ENCODE measurements at regions not wholly inside any gene's neighbourhood (a gene's known extent, or its start where the extent isn't known, plus 50 kb on each side); places are given as distances from the start of the nearest gene placed in this dataset.

DNA sequence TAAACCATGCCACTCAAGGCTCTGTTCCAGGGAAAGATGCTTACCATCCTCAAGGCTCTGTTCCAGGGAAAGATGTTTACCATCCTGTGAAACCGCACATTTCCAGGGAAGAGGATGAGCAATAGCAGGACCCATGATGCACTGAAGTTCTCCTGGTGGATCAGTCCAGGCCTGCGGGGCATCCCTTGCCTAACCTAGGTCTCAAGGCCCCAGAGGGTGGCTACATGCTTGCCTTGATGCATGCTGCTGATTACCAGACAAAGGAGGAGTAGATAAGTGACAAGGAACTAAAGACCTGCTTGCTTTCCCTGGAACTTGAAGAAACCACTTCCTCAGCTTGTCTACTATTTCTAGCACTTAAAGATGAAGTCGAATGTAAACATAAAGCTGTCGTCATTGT lies 111.0 kb upstream of the LINC00305 start:
- no peak for DNase-seq (ENCODE audit: low spot score)
- H3K9me3 ChIP-seq (ENCODE audit: low read depth) = no peaks in the 10 kb centered on the region
- no peak overlapping the region for H3K4me2 ChIP-seq
- H3K79me2 ChIP-seq = no peaks in the 10 kb centered on the region
- TF ChIP-seq CTCF (IDR thresholded peaks at IDR 0.05; ENCODE audit: poor library complexity) (no peak), EZH2 (IDR thresholded peaks at IDR 0.05; ENCODE audit: borderline replicate concordance) (no peak), EZH2phosphoT487 (IDR thresholded peaks at IDR 0.05; ENCODE audit: low read depth, severe bottlenecking, unreplicated experiment) (no peak)
- H3K9me2 ChIP-seq (replicated peaks; ENCODE audit: insufficient read depth) = no peaks in the 10 kb centered on the region
- no peaks in the 10 kb centered on the region for H3K4me1 ChIP-seq (ENCODE audit: insufficient read depth)
- no peak overlapping the region for H2AFZ ChIP-seq
- no peaks in the 10 kb centered on the region for H3K27me3 ChIP-seq
- no peak overlapping the region for H3K27ac ChIP-seq
- no peak overlapping the region for H3K4me3 ChIP-seq
- 59% methylated on average over 4 of the region's 4 CpGs for WGBS (ENCODE audit: low lambda C conversion rate, missing lambda C conversion rate)
- H3K36me3 ChIP-seq (replicated peaks; ENCODE audit: insufficient read depth, low read depth) = no peaks in the 10 kb centered on the region
- H4K20me1 ChIP-seq (ENCODE audit: insufficient read depth, poor library complexity, severe bottlenecking) = no peaks in the 10 kb centered on the region

- no peak for TF ChIP-seq CTCF (IDR thresholded peaks at IDR 0.05; ENCODE audit: poor library complexity)
- no peak for TF ChIP-seq EZH2 (IDR thresholded peaks at IDR 0.05; ENCODE audit: borderline replicate concordance)
- TF ChIP-seq EZH2phosphoT487 (IDR thresholded peaks at IDR 0.05; ENCODE audit: low read depth, severe bottlenecking, unreplicated experiment) = no peak
- Histone ChIP-seq H3K79me2 (no peaks in the 10 kb centered on the region), H3K4me1 (ENCODE audit: insufficient read depth) (no peaks in the 10 kb centered on the region), H2AFZ (no peak overlapping the region), H3K4me2 (no peak overlapping the region), H3K9me3 (ENCODE audit: low read depth) (no peaks in the 10 kb centered on the region), H3K36me3 (replicated peaks; ENCODE audit: insufficient read depth, low read depth) (no peaks in the 10 kb centered on the region), H3K9me2 (replicated peaks; ENCODE audit: insufficient read depth) (no peaks in the 10 kb centered on the region), H4K20me1 (ENCODE audit: insufficient read depth, poor library complexity, severe bottlenecking) (no peaks in the 10 kb centered on the region), H3K4me3 (no peak overlapping the region), H3K27me3 (no peaks in the 10 kb centered on the region), H3K27ac (no peak overlapping the region)
- no peak for DNase-seq (ENCODE audit: low spot score)
- 85% methylated on average over 5 of the region's 5 CpGs for WGBS (ENCODE audit: low lambda C conversion rate, missing lambda C conversion rate)
Observed at GRCh38 chr18:64258111-64258650, 109.3 kb upstream of the LINC00305 start.

DNA sequence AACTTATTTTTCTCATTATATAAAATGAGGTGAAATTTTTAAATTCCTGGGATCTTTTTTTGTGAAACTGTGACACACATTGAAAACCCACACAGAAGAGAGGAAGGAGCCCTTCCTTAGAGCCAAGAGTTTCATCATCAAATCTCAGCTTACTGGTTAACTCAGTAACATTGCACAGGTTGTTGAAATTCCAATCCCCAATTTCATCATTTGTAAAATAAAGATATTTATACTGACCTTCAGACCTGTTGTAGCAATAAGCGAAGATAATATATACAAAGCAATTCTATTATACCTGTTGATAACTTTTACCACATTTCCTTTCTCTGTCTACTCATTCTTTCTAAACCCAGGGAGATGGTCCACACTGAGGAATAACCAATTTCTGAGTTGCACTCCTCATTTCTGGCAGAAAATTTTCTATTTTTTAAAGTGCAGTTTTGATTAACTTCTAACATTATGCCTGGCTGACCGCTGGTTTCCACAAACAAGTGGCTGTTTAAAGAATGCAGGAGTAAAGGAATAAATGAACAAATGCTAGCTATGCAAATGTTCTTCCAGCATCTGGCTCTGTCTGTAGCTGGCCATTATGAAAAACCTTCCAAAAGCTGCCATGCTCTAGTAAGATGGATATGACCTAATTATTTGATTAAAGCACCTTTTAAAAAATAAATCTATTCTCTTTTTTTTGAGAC lies 105.7 kb upstream of the LINC00305 start:
- Histone ChIP-seq H2AFZ (no peak overlapping the region), H3K36me3 (replicated peaks; ENCODE audit: insufficient read depth, low read depth) (no peaks in the 10 kb centered on the region), H3K4me3 (no peak overlapping the region), H3K4me1 (ENCODE audit: insufficient read depth) (no peaks in the 10 kb centered on the region), H3K27ac (no peak overlapping the region), H3K4me2 (no peak overlapping the region), H3K9me3 (ENCODE audit: low read depth) (no peaks in the 10 kb centered on the region), H3K9me2 (replicated peaks; ENCODE audit: insufficient read depth) (no peaks in the 10 kb centered on the region), H3K79me2 (no peaks in the 10 kb centered on the region), H4K20me1 (ENCODE audit: insufficient read depth, poor library complexity, severe bottlenecking) (no peaks in the 10 kb centered on the region), H3K27me3 (no peaks in the 10 kb centered on the region)
- DNase-seq (ENCODE audit: low spot score) = no peak
- WGBS (ENCODE audit: low lambda C conversion rate, missing lambda C conversion rate) = 82% methylated on average over 2 of the region's 2 CpGs
- TF ChIP-seq EZH2 (IDR thresholded peaks at IDR 0.05; ENCODE audit: borderline replicate concordance) (no peak), EZH2phosphoT487 (IDR thresholded peaks at IDR 0.05; ENCODE audit: low read depth, severe bottlenecking, unreplicated experiment) (no peak), CTCF (IDR thresholded peaks at IDR 0.05; ENCODE audit: poor library complexity) (no peak)

Measured in hepatocyte (in vitro differentiated cells).